Esophagus muscularis mucosa (tissue), 4 donors: ENCODE measurements at regions not wholly inside any gene's neighbourhood (a gene's known extent, or its start where the extent isn't known, plus 50 kb on each side); places are given as distances from the start of the nearest gene placed in this dataset.

Source experiments
- DNase-seq: peaks from one replicate; pipeline ENCODE4 v3.0.0-alpha.2; 2017; ENCODE audit errors: extremely low spot score
- H3K27ac ChIP-seq, 4 donors: fragments of 200-600 bp; sonication (generic); replicated peaks in 1 of 4; 1 replicate in 3 of 4; 2 replicates in 1 of 4; pipeline ENCODE4 v1.5.1; 2016 to 2019; ENCODE audit warnings: mild to moderate bottlenecking in 1 of 4
- H3K27me3 ChIP-seq, 4 donors: fragments of 200-600 bp; sonication (generic); one replicate each; pipeline versions ENCODE4 v1.5.1 to v1.6.0; 2016 to 2019
- H3K36me3 ChIP-seq, 4 donors: fragments of 200-600 bp; sonication (generic); one replicate each; pipeline ENCODE4 v1.5.1; 2016 to 2019
- H3K4me1 ChIP-seq, 4 donors: fragments of 200-600 bp; sonication (generic); one replicate each; pipeline ENCODE4 v1.5.1; 2016 to 2019
- H3K4me3 ChIP-seq, 4 donors: fragments of 200-600 bp; sonication (generic); 1 replicate in 2 of 4; 2 replicates in 2 of 4; pipeline ENCODE4 v1.5.1; 2016 to 2019; ENCODE audit warnings: mild to moderate bottlenecking in 4 of 4, moderate library complexity in 1 of 4
- H3K9me3 ChIP-seq, 4 donors: fragments of 200-600 bp; sonication (generic); 1 replicate in 3 of 4; 2 replicates in 1 of 4; pipeline ENCODE4 v1.5.1; 2016 to 2019
- CTCF ChIP-seq, 3 experiments: fragments of 200-600 bp in 2 of 3; fragments of 450-650 bp in 1 of 3; sonication (generic) in 2 of 3; IDR thresholded peaks; one replicate each; pipeline ENCODE4 v1.5.1; 2017 to 2019; ENCODE audit warnings: antibody characterized with exemption in 3 of 3, mild to moderate bottlenecking in 2 of 3, moderate library complexity in 1 of 3
- EP300 ChIP-seq: sonication (generic); formaldehyde crosslinking; IDR thresholded peaks from one replicate; pipeline ENCODE4 v1.6.1; 2017; ENCODE audit warnings: antibody characterized with exemption
- POLR2A ChIP-seq: fragments of 450-650 bp; IDR thresholded peaks from one replicate; pipeline ENCODE4 v1.6.1; 2017; ENCODE audit warnings: antibody characterized with exemption, moderate library complexity, mild to moderate bottlenecking, low read depth
- POLR2AphosphoS5 ChIP-seq, 2 donors: sonication (generic); formaldehyde crosslinking; IDR thresholded peaks; one replicate each; pipeline ENCODE4 v1.6.1; 2017; ENCODE audit warnings: antibody characterized with exemption in 2 of 2
- WGBS: methylation state at CpG from one replicate; pipeline ENCODE4 v1.1.5; 2018; 5-methylcytosine and 5-hydroxymethylcytosine counted together
- intact Hi-C: fragments of 100-400 bp; cut with DNase I; formaldehyde crosslinking; loops from one replicate; pipeline ENCODE4 v1.15.1; 2023

- WGBS, result 90% methylated on average over 13 of the region's 15 CpGs
- H3K9me3 ChIP-seq, result no peaks in the 10 kb centered on the region
- H3K27ac ChIP-seq, result no peak overlapping the region
- no peak overlapping the region for H3K4me3 ChIP-seq
- H3K4me1 ChIP-seq, result no peaks in the 10 kb centered on the region
- intact Hi-C loops, result no loop called here
- H3K27me3 ChIP-seq, result peaks cover 0 to 19% (median 0%) of the 10 kb centered on the region in 4 donors
- no peak for DNase-seq
- no peaks in the 10 kb centered on the region for H3K36me3 ChIP-seq
- TF ChIP-seq POLR2A (no peak), POLR2AphosphoS5 (IDR thresholded peaks at IDR 0.05) (no peak), CTCF (IDR thresholded peaks at IDR 0.05) (no peak), EP300 (no peak)
Measured at GRCh38 chr16:87219287-87219909, 97.8 kb downstream of the C16orf95 start.

GRCh38 chr16:87221633-87222032 is 95.6 kb downstream of the C16orf95 start:
- Histone ChIP-seq H3K9me3 (no peaks in the 10 kb centered on the region), H3K27me3 (peaks cover 0 to 7% (median 0%) of the 10 kb centered on the region in 4 donors), H3K4me3 (no peak overlapping the region), H3K4me1 (no peaks in the 10 kb centered on the region), H3K36me3 (no peaks in the 10 kb centered on the region), H3K27ac (no peak overlapping the region)
- intact Hi-C loops, result no loop called here
- WGBS, result 95% methylated on average over 3 of the region's 3 CpGs
- TF ChIP-seq CTCF (IDR thresholded peaks at IDR 0.05) (no peak), POLR2A (no peak), EP300 (no peak), POLR2AphosphoS5 (IDR thresholded peaks at IDR 0.05) (no peak)
- no peak for DNase-seq

- Histone ChIP-seq H3K27me3 (peaks cover 0 to under 1% (median 0%) of the 10 kb centered on the region in 4 donors), H3K9me3 (no peaks in the 10 kb centered on the region), H3K36me3 (no peaks in the 10 kb centered on the region), H3K4me3 (no peak overlapping the region), H3K27ac (no peak overlapping the region), H3K4me1 (peaks cover 0 to 3% (median under 1%) of the 10 kb centered on the region in 4 donors)
- intact Hi-C loops, result no loop called here
- no peak for TF ChIP-seq POLR2AphosphoS5 (IDR thresholded peaks at IDR 0.05)
- no peak for TF ChIP-seq EP300
- no peak for TF ChIP-seq POLR2A
- no peak for TF ChIP-seq CTCF (IDR thresholded peaks at IDR 0.05)
- DNase-seq, result no peak
- WGBS, result 97% methylated on average over 1 of the region's 1 CpG
Measured at GRCh38 chr16:87222335-87222734, 94.9 kb downstream of the C16orf95 start.

- DNase-seq, result no peak
- Histone ChIP-seq H3K4me1 (peaks cover 0 to 7% (median 2%) of the 10 kb centered on the region in 4 donors), H3K36me3 (no peaks in the 10 kb centered on the region), H3K9me3 (no peaks in the 10 kb centered on the region), H3K27me3 (no peaks in the 10 kb centered on the region), H3K4me3 (no peak overlapping the region), H3K27ac (no peak overlapping the region)
- WGBS, result 92% methylated on average over 3 of the region's 3 CpGs
- TF ChIP-seq CTCF (IDR thresholded peaks at IDR 0.05) (no peak), POLR2AphosphoS5 (IDR thresholded peaks at IDR 0.05) (no peak), POLR2A (no peak), EP300 (no peak)
- intact Hi-C loops, result no loop called here
Measured at GRCh38 chr16:87223656-87224248, 93.4 kb downstream of the C16orf95 start.
